PC-3 (cell line): ENCODE measurements at regions not wholly inside any gene's neighbourhood (a gene's known extent, or its start where the extent isn't known, plus 50 kb on each side); places are given as distances from the start of the nearest gene placed in this dataset.

ENCODE experiments used
- ATAC-seq: fragments of 200-7000 bp; cut with Tn5 transposase; 2 replicates; pipeline ENCODE4 v1.9.1; 2020; ENCODE audit warnings: mild to moderate bottlenecking, moderate library complexity
- BruUV-seq: library from RNA; stranded (reverse); fragments of 400-500 nt; replicated peaks from 2 replicates; lab custom pipeline; 2021; lab: Mats Ljungman, UMichigan
- CTCF ChIA-PET: fragments of 300-600 bp; sonication (Branson Sonifier 250); formaldehyde crosslinking; loops from one replicate; lab custom pipeline; 2022; ENCODE audit warnings: antibody characterized with exemption; lab: Charles Lee
- POLR2A ChIA-PET: fragments of 300-600 bp; sonication (Branson Sonifier 250); formaldehyde crosslinking; loops from one replicate; lab custom pipeline; 2022; ENCODE audit warnings: antibody characterized with exemption; ENCODE audit not compliant: unreplicated experiment; lab: Charles Lee
- DNase-seq: peaks from one replicate; pipeline ENCODE4 v3.0.0-alpha.2; 2015
- H2AFZ ChIP-seq: fragments of 300-600 bp; sonication (generic); 2 replicates; pipeline ENCODE4 v1.6.0; 2016; ENCODE audit warnings: antibody characterized with exemption, low read length
- H3F3A ChIP-seq: fragments of 300-600 bp; sonication (generic); one replicate; pipeline ENCODE4 v1.6.0; 2017; ENCODE audit warnings: antibody characterized with exemption, low read length, control low read depth, mild to moderate bottlenecking; ENCODE audit not compliant: unreplicated experiment
- H3K27ac ChIP-seq: fragments of 300-600 bp; sonication (generic); 2 replicates; pipeline ENCODE4 v1.5.1; 2016; ENCODE audit warnings: mild to moderate bottlenecking, low read length
- H3K27me3 ChIP-seq: fragments of 300-600 bp; sonication (generic); 2 replicates; pipeline ENCODE4 v1.6.1; 2016; ENCODE audit warnings: low read length, mixed read lengths
- H3K36me3 ChIP-seq: fragments of 300-600 bp; sonication (generic); 2 replicates; pipeline ENCODE4 v1.6.1; 2016; ENCODE audit warnings: low read depth, mixed run types, low read length, mixed read lengths
- H3K4me1 ChIP-seq: fragments of 300-600 bp; sonication (generic); 2 replicates; pipeline ENCODE4 v1.5.1; 2016; ENCODE audit warnings: low read length; ENCODE audit not compliant: insufficient read depth
- H3K4me2 ChIP-seq: fragments of 300-600 bp; sonication (generic); 2 replicates; pipeline ENCODE4 v1.6.0; 2016; ENCODE audit warnings: low read length
- H3K4me3 ChIP-seq: fragments of 300-600 bp; sonication (generic); 2 replicates; pipeline ENCODE4 v1.5.1; 2016; ENCODE audit warnings: mild to moderate bottlenecking, low read length, mixed read lengths
- H3K79me2 ChIP-seq: fragments of 300-600 bp; sonication (generic); 2 replicates; pipeline ENCODE4 v1.6.1; 2017; ENCODE audit warnings: low read length, mixed read lengths
- H3K9ac ChIP-seq: fragments of 300-600 bp; sonication (generic); 2 replicates; pipeline ENCODE4 v1.6.0; 2016; ENCODE audit warnings: mild to moderate bottlenecking, low read length
- H3K9me2 ChIP-seq: fragments of 300-600 bp; sonication (generic); replicated peaks from 2 replicates; pipeline ENCODE4 v1.6.1; 2016; ENCODE audit warnings: mixed run types, low read length, mixed read lengths
- H3K9me3 ChIP-seq: fragments of 300-600 bp; sonication (generic); 2 replicates; pipeline ENCODE4 v1.6.1; 2016; ENCODE audit warnings: low read length, mixed read lengths
- H4K20me1 ChIP-seq: fragments of 300-600 bp; sonication (generic); 2 replicates; pipeline ENCODE4 v1.6.1; 2016; ENCODE audit warnings: low read length, mixed read lengths
- EZH2 ChIP-seq: fragments of 300-600 bp; sonication (generic); IDR thresholded peaks from one replicate; pipeline ENCODE4 v1.6.1; 2017; ENCODE audit warnings: antibody characterized with exemption, mild to moderate bottlenecking, low read length; ENCODE audit not compliant: unreplicated experiment
- EZH2phosphoT487 ChIP-seq: fragments of 300-600 bp; sonication (generic); IDR thresholded peaks from 2 replicates; pipeline ENCODE4 v1.6.1; 2018; ENCODE audit warnings: mild to moderate bottlenecking, antibody characterized with exemption, low read length, borderline replicate concordance
- intact Hi-C: fragments of 100-400 bp; cut with micrococcal nuclease; formaldehyde crosslinking; loops from 2 replicates; pipeline ENCODE4 v1.9.0; 2023
- TF ChIP-seq, protein P1 (sequence below): fragments of 300-600 bp; sonication (generic); conservative IDR thresholded peaks from 2 replicates; pipeline ENCODE4 v1.5.1; 2017; ENCODE audit warnings: antibody characterized with exemption, low read depth, mild to moderate bottlenecking, low read length

DNA sequence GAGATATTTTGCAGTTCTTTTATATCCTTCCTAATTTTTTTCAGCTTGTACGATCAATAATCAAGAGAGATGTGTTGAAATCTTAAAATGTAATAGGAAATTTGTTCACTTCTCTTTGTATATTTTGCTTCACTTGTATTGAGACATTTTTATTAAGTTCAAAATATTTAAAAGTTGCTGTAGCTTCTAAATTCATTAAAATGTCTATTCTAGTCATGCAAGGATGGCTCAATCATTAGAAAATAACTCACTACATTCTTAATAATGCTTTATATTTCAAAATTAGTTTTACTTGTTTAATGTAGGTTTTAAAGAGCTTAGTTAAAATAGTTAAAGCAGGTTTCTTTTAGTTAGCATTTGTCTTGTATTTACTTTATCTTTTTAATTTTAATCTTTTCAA lies 308.4 kb downstream of the CYRIA start:
- H3K27me3 ChIP-seq = no peaks in the 10 kb centered on the region
- no peak overlapping the region for H2AFZ ChIP-seq
- H3K9ac ChIP-seq = no peak overlapping the region
- no TSS peak for BruUV-seq
- ATAC-seq (no peak), DNase-seq (no peak)
- ChIA-PET POLR2A (no interaction called here), CTCF (no interaction called here)
- H3K79me2 ChIP-seq = no peaks in the 10 kb centered on the region
- no peaks in the 10 kb centered on the region for H3K4me1 ChIP-seq
- H3K27ac ChIP-seq = no peak overlapping the region
- intact Hi-C loops = no loop called here
- H3F3A ChIP-seq = no peaks in the 10 kb centered on the region
- H3K9me2 ChIP-seq = no peaks in the 10 kb centered on the region
- peaks cover 19% of the 10 kb centered on the region for H3K9me3 ChIP-seq
- no peak overlapping the region for H3K4me3 ChIP-seq
- TF ChIP-seq, protein P1, sequence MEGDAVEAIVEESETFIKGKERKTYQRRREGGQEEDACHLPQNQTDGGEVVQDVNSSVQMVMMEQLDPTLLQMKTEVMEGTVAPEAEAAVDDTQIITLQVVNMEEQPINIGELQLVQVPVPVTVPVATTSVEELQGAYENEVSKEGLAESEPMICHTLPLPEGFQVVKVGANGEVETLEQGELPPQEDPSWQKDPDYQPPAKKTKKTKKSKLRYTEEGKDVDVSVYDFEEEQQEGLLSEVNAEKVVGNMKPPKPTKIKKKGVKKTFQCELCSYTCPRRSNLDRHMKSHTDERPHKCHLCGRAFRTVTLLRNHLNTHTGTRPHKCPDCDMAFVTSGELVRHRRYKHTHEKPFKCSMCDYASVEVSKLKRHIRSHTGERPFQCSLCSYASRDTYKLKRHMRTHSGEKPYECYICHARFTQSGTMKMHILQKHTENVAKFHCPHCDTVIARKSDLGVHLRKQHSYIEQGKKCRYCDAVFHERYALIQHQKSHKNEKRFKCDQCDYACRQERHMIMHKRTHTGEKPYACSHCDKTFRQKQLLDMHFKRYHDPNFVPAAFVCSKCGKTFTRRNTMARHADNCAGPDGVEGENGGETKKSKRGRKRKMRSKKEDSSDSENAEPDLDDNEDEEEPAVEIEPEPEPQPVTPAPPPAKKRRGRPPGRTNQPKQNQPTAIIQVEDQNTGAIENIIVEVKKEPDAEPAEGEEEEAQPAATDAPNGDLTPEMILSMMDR = no peak
- TF ChIP-seq EZH2phosphoT487 (no peak), EZH2 (no peak)
- H4K20me1 ChIP-seq = no peaks in the 10 kb centered on the region
- no peak overlapping the region for H3K4me2 ChIP-seq
- no peaks in the 10 kb centered on the region for H3K36me3 ChIP-seq

DNA sequence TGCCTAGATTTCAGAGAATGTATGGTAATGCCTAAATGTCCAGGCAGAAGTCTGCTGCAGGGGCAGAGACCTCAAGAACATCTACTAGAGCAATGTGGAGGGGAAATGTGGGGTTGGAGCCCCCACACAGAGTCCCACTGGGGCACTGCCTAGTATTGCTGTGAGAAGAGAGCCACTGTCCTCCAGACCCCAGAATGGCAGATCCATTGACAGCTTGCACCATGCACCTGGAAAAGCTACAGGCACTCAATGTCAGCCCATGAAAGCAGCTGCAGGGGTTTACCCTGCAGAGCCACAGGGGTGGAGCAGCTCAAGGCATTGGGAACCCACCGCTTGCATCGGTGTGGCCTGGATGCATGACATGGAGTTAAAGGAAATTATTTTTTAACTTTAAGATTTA lies 314.1 kb downstream of the CYRIA start:
- ATAC-seq (no peak), DNase-seq (no peak)
- no peak overlapping the region for H3K27ac ChIP-seq
- H2AFZ ChIP-seq = no peak overlapping the region
- ChIA-PET POLR2A (no interaction called here), CTCF (no interaction called here)
- intact Hi-C loops = no loop called here
- H3K9me2 ChIP-seq = no peaks in the 10 kb centered on the region
- peaks cover 13% of the 10 kb centered on the region for H3K9me3 ChIP-seq
- H3K4me1 ChIP-seq = no peaks in the 10 kb centered on the region
- TF ChIP-seq EZH2 (no peak), EZH2phosphoT487 (no peak)
- TF ChIP-seq, protein P1 = no peak
- H3K9ac ChIP-seq = no peak overlapping the region
- H3K27me3 ChIP-seq = no peaks in the 10 kb centered on the region
- H3K4me2 ChIP-seq = no peak overlapping the region
- no peaks in the 10 kb centered on the region for H3K36me3 ChIP-seq
- no peaks in the 10 kb centered on the region for H3F3A ChIP-seq
- no peaks in the 10 kb centered on the region for H3K79me2 ChIP-seq
- no peaks in the 10 kb centered on the region for H4K20me1 ChIP-seq
- no TSS peak for BruUV-seq
- H3K4me3 ChIP-seq = no peak overlapping the region

DNA sequence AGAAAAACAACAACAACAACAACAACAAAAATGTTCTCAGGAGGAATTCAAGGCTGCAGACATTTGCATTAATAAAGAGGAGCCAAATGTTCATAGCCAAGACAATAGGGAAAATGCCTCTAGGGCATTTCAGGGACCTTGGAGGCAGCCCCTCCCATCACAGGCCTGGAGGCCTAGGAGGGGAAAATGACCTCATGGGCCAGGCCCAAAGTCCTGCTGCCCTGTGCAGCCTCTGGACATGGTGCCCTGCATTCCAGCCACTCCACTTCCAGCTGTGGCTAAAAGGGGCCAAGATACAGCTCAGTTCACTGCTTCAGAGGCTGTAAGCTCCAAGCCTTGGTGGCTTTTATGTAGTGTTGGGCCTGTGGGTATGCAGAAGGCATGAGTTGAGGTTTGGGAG lies 314.5 kb downstream of the CYRIA start:
- intact Hi-C loops = no loop called here
- no peaks in the 10 kb centered on the region for H3K79me2 ChIP-seq
- CTCF ChIA-PET = no interaction called here

More for the DNA sequence above, 314.5 kb downstream of the CYRIA start:
- Histone ChIP-seq H3K4me1 (no peaks in the 10 kb centered on the region), H3K9ac (no peak overlapping the region), H3K9me2 (no peaks in the 10 kb centered on the region), H4K20me1 (no peaks in the 10 kb centered on the region), H3K27me3 (no peaks in the 10 kb centered on the region), H3F3A (no peaks in the 10 kb centered on the region), H3K4me3 (no peak overlapping the region), H2AFZ (no peak overlapping the region), H3K36me3 (no peaks in the 10 kb centered on the region), H3K27ac (no peak overlapping the region), H3K9me3 (peaks cover 13% of the 10 kb centered on the region), H3K4me2 (no peak overlapping the region)
- POLR2A ChIA-PET = no interaction called here
- BruUV-seq = no TSS peak
- TF ChIP-seq EZH2 (no peak), EZH2phosphoT487 (no peak)
- TF ChIP-seq, protein P1 = no peak
- DNase-seq (no peak), ATAC-seq (no peak)
